CD14-positive monocyte (primary cell): ENCODE measurements at regions not wholly inside any gene's neighbourhood (a gene's known extent, or its start where the extent isn't known, plus 50 kb on each side); places are given as distances from the start of the nearest gene placed in this dataset.

ENCODE experiments used
- DNase-seq, 3 donors: peaks; one replicate each; pipeline ENCODE4 v3.0.0-alpha.2; 2011 to 2022
- H2AFZ ChIP-seq: 2 replicates; pipeline ENCODE4 v1.6.0; 2012; ENCODE audit warnings: mild to moderate bottlenecking, low read depth, low read length, inconsistent platforms; ENCODE audit not compliant: insufficient read depth, poor library complexity, severe bottlenecking
- H3K27ac ChIP-seq, 2 donors: 1 replicate in 1 of 2; 2 replicates in 1 of 2; pipeline ENCODE4 v1.5.1; 2012 to 2013; ENCODE audit warnings: low read length in 2 of 2, control low read depth in 1 of 2, inconsistent platforms in 1 of 2, low read depth in 1 of 2, mild to moderate bottlenecking in 1 of 2
- H3K27me3 ChIP-seq, 2 donors: one replicate each; pipeline versions ENCODE4 v1.6.0 to v1.6.1; 2011 to 2013; ENCODE audit warnings: low read length in 2 of 2; ENCODE audit not compliant: control insufficient read depth in 2 of 2, insufficient read depth in 2 of 2
- H3K36me3 ChIP-seq, 2 donors: replicated peaks in 1 of 2; 1 replicate in 1 of 2; 2 replicates in 1 of 2; pipeline versions ENCODE4 v1.5.1 to v1.6.1; 2012 to 2013; ENCODE audit warnings: low read length in 2 of 2, control low read depth in 1 of 2, inconsistent platforms in 1 of 2, mild to moderate bottlenecking in 1 of 2; ENCODE audit not compliant: insufficient read depth in 2 of 2, control insufficient read depth in 1 of 2
- H3K4me1 ChIP-seq, 2 donors: 1 replicate in 1 of 2; 2 replicates in 1 of 2; pipeline versions ENCODE4 v1.5.1 to v1.6.1; 2012 to 2013; ENCODE audit warnings: low read length in 2 of 2, control low read depth in 1 of 2, inconsistent platforms in 1 of 2, mild to moderate bottlenecking in 1 of 2, moderate library complexity in 1 of 2; ENCODE audit not compliant: insufficient read depth in 2 of 2, control insufficient read depth in 1 of 2
- H3K4me2 ChIP-seq: replicated peaks from 2 replicates; pipeline ENCODE3; 2012; ENCODE audit warnings: low read length, moderate library complexity, mild to moderate bottlenecking; ENCODE audit not compliant: poor library complexity, severe bottlenecking; ENCODE audit errors: extremely low read depth
- H3K4me3 ChIP-seq, 3 experiments: fragments of 200-600 bp in 1 of 3; sonication (generic) in 1 of 3; replicated peaks in 1 of 3; 1 replicate in 2 of 3; 2 replicates in 1 of 3; pipeline ENCODE4 v1.5.1; 2011 to 2013; ENCODE audit warnings: low read length in 3 of 3, mild to moderate bottlenecking in 3 of 3, control low read depth in 2 of 3, low read depth in 2 of 3, inconsistent platforms in 1 of 3, moderate library complexity in 1 of 3
- H3K79me2 ChIP-seq: 2 replicates; pipeline ENCODE4 v1.6.0; 2012; ENCODE audit warnings: mild to moderate bottlenecking, control low read depth, inconsistent platforms, low read length, moderate library complexity; ENCODE audit not compliant: insufficient read depth
- H3K9ac ChIP-seq: 2 replicates; pipeline ENCODE4 v1.6.0; 2017; ENCODE audit warnings: low read length, mild to moderate bottlenecking; ENCODE audit not compliant: insufficient read depth, poor library complexity, severe bottlenecking
- H3K9me3 ChIP-seq, 2 donors: replicated peaks in 1 of 2; 1 replicate in 1 of 2; 2 replicates in 1 of 2; pipeline versions ENCODE4 v1.5.1 to v1.6.1; 2012 to 2013; ENCODE audit warnings: low read length in 2 of 2, control low read depth in 1 of 2; ENCODE audit not compliant: control insufficient read depth in 1 of 2, insufficient read depth in 1 of 2
- H4K20me1 ChIP-seq: 2 replicates; pipeline ENCODE4 v1.6.0; 2012; ENCODE audit warnings: mild to moderate bottlenecking, low read length, control low read depth, moderate library complexity; ENCODE audit not compliant: insufficient read depth
- H3K27ac Mint-ChIP-seq, 7 donors: one replicate each; pipeline ENCODE4 v1.8.0; 2020; ENCODE audit warnings: mild to moderate bottlenecking in 7 of 7, mixed read lengths in 7 of 7, moderate library complexity in 6 of 7, inconsistent platforms in 2 of 7
- H3K27me3 Mint-ChIP-seq, 3 donors: one replicate each; pipeline ENCODE4 v1.8.0; 2021 to 2022; ENCODE audit warnings: low read depth in 3 of 3, mild to moderate bottlenecking in 3 of 3, mixed read lengths in 3 of 3, moderate library complexity in 3 of 3, inconsistent platforms in 1 of 3
- H3K36me3 Mint-ChIP-seq, 2 donors: one replicate each; pipeline ENCODE4 v1.8.0; 2020; ENCODE audit warnings: mixed read lengths in 2 of 2, inconsistent platforms in 1 of 2, mild to moderate bottlenecking in 1 of 2
- H3K4me1 Mint-ChIP-seq: one replicate; pipeline ENCODE4 v1.8.0; 2020; ENCODE audit warnings: mild to moderate bottlenecking, mixed read lengths
- H3K4me3 Mint-ChIP-seq, 2 donors: one replicate each; pipeline ENCODE4 v1.8.0; 2020; ENCODE audit warnings: mild to moderate bottlenecking in 2 of 2, mixed read lengths in 2 of 2, moderate library complexity in 1 of 2
- H3K9me3 Mint-ChIP-seq, 7 donors: one replicate each; pipeline ENCODE4 v1.8.0; 2020 to 2022; ENCODE audit warnings: mixed read lengths in 7 of 7, mild to moderate bottlenecking in 6 of 7, moderate library complexity in 6 of 7, inconsistent platforms in 2 of 7
- CTCF ChIP-seq: fragments of 200-600 bp; IDR thresholded peaks from one replicate; pipeline ENCODE4 v1.8.0; 2022; ENCODE audit warnings: antibody characterized with exemption, mild to moderate bottlenecking
- WGBS: methylation state at CpG from one replicate; pipeline ENCODE4 v1.1.5; 2013; ENCODE audit warnings: missing lambda C conversion rate; ENCODE audit not compliant: insufficient coverage; 5-methylcytosine and 5-hydroxymethylcytosine counted together
- intact Hi-C, 2 donors: fragments of 100-400 bp; cut with micrococcal nuclease; formaldehyde crosslinking; loops; one replicate each; pipeline versions ENCODE4 v1.15.0 to v1.15.1; 2023

- Mint-ChIP-seq H3K4me3 (no peak overlapping the region), H3K36me3 (no peaks in the 10 kb centered on the region), H3K27ac (no peak overlapping the region), H3K4me1 (no peaks in the 10 kb centered on the region), H3K27me3 (peaks cover 0 to 6% (median 0%) of the 10 kb centered on the region in 3 donors), H3K9me3 (peaks cover 0 to 9% (median 4%) of the 10 kb centered on the region in 7 donors)
- Histone ChIP-seq H3K4me3 (no peak overlapping the region), H3K27me3 (no peaks in the 10 kb centered on the region), H3K9me3 (peaks cover 0 to 6% of the 10 kb centered on the region in 2 donors), H3K27ac (no peak overlapping the region), H3K79me2 (no peaks in the 10 kb centered on the region), H3K4me2 (no peak overlapping the region), H4K20me1 (no peaks in the 10 kb centered on the region), H3K9ac (no peak overlapping the region), H2AFZ (no peak overlapping the region), H3K4me1 (no peaks in the 10 kb centered on the region), H3K36me3 (no peaks in the 10 kb centered on the region)
- 100% methylated on average over 1 of the region's 3 CpGs for WGBS
- intact Hi-C loops = no loop called here
- no peak for DNase-seq
- no peak for TF ChIP-seq CTCF
Measured at GRCh38 chr2:2887772-2888387, 489.7 kb downstream of the EIPR1 start.

GRCh38 chr2:2886922-2887321 is 490.7 kb downstream of the EIPR1 start:
- H3K36me3 ChIP-seq = no peaks in the 10 kb centered on the region
- Mint-ChIP-seq H3K4me1 (no peaks in the 10 kb centered on the region), H3K9me3 (peaks cover 4 to 12% (median 8%) of the 10 kb centered on the region in 7 donors), H3K27me3 (peaks cover 0 to 3% (median 1%) of the 10 kb centered on the region in 3 donors), H3K36me3 (no peaks in the 10 kb centered on the region), H3K27ac (no peak overlapping the region), H3K4me3 (no peak overlapping the region)
- no peak overlapping the region for H3K9ac ChIP-seq
- no peak for DNase-seq
- no peak overlapping the region for H3K27ac ChIP-seq
- H3K4me2 ChIP-seq = no peak overlapping the region
- H2AFZ ChIP-seq = no peak overlapping the region
- no peak for TF ChIP-seq CTCF
- intact Hi-C loops = no loop called here
- peaks cover 6% of the 10 kb centered on the region in 2 donors for H3K9me3 ChIP-seq
- no peaks in the 10 kb centered on the region for H4K20me1 ChIP-seq
- H3K4me3 ChIP-seq = no peak overlapping the region
- WGBS = 58% methylated on average over 7 of the region's 7 CpGs
- no peaks in the 10 kb centered on the region for H3K79me2 ChIP-seq
- no peaks in the 10 kb centered on the region for H3K4me1 ChIP-seq
- no peaks in the 10 kb centered on the region for H3K27me3 ChIP-seq
